ENCODE measurements at regions not wholly inside any gene's neighbourhood (a gene's known extent, or its start where the extent isn't known, plus 50 kb on each side); places are given as distances from the start of the nearest gene placed in this dataset.

DNA sequence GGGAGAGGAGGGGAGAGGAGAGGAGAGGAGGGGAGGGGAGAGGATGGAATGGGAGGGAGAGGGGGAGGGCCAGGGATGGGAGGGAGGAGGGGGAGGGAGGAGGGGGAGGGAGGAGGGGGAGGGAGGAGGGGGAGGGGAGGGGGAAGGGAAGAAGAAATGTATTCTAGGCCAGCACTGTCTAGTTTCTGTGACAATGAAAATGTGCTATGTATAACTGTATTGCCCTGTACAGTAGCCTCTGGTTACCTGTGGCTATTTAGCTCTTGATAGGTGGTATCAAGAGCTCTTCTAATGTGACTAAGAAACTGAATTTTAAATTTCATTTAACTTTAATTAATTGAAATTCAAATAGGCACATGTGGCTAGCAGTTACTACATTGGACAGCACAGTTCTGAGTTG lies 143.1 kb downstream of the BTC start:
- DNase-seq, result no peak

DNA sequence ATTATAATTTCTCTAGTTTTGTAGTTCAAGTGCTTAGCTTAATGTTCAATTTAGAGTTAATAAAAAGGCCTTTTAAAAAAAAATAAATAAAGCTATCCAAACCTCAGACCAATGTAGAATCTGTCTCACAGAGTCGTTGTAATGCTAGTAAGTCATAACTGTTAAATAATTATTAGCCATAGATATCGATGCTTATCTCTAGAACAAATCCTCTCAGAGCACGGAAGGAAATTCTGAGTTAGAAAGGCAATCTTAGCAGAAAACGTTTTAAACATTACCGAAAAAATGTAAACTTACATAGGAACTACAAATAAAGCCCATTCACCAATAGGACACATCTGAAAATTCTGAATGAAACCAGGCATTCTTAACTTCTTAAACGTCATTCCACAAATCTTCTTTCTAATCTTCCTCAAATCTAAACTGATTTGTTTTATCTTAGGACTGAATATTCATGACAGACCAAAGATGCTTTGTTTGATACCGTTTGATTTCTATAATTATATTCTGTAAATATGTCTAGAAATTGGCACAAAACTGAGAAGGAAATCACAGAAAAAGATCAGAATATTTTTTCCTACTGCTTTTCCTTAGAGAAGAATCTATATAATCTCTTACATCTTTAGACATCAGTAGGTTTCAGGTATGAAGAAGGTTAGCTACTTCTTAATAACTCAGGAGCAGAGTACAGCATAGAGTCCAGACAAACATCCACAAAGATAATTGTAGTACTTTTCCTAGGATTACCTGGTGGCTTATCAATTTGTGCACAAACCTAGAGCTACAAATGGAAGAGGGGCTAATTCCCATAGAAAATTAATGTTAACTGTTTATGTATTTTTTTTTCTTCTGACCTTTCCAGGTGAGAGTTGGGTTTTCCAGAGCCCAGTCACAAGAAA lies 140.7 kb downstream of the BTC start:
- DNase-seq, result no peak

DNA sequence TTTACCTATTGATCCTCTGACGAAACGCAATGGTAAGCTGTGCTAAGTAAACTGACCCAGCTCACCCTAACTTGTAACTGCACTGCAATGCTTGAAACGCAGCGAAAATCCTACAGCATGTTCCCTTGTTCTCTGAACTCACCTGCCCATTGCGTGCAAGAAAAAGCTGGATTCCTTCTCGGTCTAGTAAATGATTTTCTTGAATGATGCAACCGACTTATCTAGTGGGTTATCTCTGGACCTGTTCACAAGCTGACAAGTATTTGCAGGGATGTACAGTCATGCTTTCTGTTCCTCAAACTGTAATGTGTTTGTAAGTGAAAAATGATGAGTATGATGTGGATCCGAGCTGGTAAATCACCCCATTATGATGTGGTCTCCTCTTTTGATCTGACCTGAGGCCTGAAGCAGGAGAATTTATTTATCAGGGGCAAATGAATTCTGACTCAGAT lies 140.1 kb downstream of the BTC start:
- no peak for DNase-seq

DNA sequence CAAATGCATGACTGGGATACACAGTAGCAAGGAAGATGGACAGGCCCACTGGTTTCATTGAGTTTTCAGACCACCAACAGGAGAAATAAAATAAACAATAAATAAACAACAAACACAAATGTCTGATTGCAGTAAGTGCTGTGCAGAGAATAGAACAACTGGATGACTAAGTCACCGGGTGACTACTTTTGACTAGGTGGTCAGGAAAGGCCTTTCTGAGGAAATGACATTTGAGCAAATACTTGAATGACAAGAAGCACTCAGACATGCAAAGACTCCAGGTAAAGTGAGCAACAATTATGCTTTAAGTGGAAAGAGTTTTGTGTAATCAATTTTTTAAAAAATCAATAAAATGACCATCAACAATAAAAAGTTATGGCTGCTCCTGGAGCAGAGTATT lies 137.7 kb downstream of the BTC start:
- no peak for DNase-seq

DNA sequence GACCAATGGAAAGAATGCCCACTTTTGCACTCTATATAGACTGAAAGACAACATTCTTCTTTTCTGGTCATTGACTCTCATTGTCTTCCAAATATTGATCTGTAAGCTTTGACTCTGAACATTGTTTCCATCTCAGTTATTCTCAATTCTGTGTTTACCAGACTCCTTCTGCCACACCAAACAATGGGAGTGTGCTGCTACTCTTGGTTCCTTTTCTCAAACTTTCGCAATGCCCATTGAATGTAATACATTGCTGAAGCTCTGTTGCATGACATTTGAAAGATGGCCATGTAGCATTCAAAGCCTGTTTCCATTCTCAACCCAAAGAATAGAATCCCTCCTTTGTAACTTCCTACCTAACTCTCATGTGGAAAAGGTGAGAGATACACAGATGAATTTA lies 136.2 kb downstream of the BTC start:
- no peak for DNase-seq

DNA sequence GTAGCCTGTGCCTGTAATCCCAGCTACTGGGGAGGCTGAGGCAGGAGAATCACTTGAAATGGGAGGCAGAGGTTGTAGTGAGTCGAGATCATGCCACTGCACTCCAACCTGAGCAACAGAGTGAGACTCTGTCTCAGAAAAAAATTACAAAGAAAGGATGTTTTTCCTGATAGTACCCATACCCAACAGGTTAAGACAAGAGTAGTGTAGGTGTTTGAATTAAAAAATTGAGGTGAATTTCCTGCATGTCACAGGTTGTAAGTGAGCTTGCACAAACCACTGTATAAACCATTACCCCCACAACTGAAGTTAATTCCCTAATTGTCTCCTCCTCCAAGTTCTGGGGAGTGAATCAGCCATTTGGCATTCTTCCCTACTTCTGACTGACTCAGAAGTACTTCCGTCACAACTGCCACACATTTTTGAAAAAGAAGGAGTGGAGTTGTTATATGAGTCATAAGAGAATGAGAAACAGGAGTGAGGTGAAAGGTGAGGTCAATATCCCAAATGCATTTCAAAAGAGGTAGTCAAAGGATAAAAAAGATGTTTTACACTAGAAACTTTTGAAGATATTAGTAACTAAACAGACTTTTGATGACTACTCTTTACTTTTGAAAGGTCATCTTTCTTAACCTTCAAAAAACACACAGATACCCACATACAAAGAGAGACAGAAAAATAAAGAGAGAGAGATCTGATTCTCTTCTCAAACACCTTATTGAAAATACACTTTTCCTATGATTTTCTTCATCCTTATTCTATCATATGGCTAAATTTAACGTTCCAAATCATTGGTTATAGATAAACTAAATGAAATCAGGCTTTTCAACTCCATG lies 134.5 kb downstream of the BTC start:
- no peak for DNase-seq

DNA sequence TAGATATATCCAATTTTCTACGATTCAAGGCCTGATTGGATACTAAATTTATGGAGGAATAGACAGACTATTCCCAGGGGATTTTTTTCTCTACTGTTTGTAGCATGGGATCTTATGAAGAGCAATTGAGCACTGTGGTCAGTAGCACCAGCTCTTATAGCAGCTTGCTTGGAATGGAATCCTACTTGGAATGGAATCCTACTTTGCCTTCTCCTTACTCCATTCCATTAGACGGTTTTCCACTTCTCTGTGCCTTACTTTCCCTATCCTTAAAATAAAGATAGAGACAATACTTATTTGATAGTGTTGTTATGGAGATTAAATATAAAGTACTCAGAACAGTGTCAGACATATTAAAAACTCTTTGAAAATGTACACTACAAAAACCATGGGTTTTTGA lies 133.5 kb downstream of the BTC start:
- no peak for DNase-seq

DNA sequence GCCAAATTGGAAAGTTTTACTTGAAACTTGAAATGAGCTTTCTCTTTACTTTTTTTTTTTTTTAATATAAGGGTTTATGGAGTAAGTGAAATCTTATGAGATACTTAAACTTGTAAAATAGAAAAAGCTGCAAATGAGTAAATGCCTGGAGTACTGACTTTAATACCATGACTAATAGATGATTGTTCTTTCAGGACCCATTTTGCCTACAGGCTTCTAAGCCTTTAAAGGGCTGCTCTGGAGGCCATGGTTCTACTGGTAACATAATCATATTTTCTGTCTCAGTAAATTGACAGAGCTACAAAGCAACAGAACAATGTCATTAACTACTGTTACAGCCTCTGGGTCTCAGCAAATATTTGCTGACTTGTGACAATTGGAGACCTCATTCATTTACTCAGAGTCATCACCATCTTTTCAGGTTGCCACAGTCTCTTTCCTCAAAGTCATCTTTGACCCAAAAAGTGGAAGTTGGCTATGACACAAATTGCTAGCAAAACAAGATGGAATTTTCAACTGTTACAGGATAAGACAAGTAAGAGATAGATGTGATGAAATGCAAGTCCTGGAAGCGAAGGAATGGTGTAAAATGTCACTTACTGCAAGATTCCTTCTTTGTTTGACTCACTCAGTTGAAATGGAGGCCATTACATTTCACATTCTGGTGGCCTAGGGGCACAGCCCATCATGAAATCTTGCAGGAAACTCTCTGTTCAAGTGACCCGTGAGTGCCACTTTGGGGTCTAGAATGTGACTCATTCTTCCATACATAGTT lies 132.7 kb downstream of the BTC start:
- DNase-seq, result no peak

DNA sequence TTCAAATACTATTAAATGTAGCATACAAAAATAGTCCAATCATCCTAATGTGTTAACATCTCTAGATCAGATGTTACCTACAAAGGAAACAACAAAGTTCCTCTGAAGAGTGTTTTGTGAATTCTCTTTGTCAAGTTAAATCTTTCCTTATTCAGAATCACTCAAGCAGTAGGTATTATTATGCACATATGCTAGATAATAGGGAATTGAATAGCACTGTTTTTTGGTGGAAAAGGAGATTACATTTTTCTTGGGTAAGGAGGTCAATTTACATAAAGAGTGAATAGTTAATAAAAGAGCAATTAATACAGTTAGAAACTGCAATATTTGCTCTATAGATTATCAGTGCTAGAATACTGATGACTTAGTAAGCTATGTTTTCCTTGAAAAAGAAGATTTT lies 130.7 kb downstream of the BTC start:
- DNase-seq, result no peak

DNA sequence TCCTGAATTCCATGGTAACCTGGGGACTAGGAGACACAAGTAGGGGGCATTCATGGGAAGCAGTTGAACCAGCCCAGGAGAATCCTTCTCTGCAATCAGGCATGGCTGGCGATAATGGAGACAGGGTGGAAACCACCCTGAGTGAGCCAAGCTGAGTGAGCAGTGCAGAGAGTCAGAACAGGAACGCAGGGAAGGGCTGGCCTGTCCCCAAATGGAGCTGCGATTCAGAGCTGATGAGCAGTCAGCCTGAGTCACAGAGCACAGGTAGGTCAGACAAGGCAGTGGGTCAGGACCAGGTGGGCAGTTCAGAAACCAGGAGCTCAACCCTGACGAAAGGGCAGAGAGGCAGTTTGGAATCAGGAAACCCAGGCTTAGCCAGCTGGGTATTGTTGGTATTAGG lies 129.0 kb downstream of the BTC start:
- no peak for DNase-seq

DNA sequence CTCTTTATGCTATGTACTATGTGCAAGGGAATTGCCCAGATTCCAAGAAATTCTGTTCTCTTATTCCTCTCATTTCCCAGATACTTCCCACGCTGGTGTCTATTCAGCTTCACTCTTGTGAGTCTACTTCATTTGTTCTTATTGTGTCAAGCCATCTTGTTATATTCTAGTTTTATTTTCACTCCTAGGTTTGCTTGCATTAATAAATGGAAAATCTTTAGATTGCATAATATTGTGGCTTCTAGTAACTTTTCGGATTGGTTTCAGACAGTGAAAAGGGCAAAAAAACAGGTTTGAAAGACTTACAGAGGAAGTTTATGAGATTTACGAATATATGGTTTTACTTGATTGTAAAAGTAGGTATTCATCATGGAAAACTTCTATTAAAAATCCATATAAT lies 128.4 kb downstream of the BTC start:
- no peak for DNase-seq

DNA sequence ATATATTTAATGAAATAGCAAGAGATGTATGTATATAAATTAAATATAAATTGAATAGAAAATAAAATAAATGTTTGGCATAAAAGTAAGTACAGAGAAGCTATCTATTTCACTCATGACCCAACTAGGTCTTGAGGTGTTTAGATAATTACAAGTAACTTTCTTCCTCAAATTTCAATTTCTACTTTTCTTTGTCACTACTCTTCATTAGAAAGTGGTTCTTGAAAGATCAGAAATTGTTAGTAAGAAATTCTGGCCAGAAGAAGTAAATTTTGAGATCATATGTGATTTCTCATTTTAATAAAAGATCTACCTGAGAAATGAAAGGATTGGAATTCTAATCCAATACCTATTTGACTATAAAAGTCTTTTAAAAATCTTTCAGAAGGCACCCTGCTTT lies 126.9 kb downstream of the BTC start:
- DNase-seq, result no peak

DNA sequence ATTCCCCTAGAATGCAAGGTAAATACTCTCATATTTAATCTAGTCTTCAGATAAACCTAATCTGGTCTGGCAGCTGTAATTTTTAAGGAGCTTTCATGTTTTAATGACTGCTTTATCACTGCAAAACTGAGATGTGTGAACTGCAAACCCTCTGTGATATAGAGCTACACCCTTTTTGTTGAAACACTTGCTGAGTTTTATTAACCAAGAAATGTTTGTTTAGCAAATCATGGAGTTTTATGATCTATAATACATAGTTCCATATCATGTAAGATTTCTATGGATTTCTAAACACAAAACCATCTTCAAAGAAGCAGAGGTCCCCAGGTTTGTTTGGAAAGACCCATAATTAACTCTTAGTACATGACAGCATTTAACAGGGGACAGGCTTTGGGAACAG lies 126.4 kb downstream of the BTC start:
- no peak for DNase-seq

DNA sequence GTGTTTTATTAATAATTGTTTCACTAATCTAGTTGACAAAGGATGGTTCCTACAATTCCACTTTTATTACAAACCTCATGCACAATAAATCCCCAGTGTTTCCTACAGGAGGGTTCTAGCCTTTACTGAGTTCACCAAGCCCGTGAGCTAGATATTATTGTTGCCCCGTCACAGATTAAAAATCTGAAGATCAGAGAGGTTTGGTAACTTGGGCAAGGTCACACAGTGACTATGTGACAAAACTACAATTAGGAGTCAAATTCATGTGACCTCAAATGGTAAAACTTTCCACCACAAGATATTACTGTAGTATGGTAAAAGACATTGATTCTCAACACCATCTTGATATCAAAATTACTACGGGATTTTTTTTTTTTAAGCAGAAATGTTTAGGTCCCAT lies 124.6 kb downstream of the BTC start:
- no peak for DNase-seq

DNA sequence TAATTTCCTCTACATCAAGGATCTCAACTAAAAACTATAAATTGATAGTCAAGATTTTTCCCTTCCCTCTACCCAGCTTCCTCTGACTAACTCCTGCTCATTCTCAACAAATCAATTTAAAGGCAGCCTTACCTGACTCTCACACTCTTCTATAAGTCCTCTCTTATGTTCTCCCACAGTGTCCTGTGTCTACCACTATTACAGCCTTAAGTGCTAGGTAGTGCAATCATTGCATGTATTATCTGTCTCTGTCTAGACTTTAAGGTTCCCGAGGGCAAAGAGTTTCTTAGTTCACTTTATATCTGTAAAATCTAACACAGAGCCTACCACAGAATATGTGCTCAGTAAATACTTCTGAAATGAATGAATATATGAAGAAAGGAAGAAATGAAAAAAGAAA lies 123.7 kb downstream of the BTC start:
- DNase-seq, result no peak

DNA sequence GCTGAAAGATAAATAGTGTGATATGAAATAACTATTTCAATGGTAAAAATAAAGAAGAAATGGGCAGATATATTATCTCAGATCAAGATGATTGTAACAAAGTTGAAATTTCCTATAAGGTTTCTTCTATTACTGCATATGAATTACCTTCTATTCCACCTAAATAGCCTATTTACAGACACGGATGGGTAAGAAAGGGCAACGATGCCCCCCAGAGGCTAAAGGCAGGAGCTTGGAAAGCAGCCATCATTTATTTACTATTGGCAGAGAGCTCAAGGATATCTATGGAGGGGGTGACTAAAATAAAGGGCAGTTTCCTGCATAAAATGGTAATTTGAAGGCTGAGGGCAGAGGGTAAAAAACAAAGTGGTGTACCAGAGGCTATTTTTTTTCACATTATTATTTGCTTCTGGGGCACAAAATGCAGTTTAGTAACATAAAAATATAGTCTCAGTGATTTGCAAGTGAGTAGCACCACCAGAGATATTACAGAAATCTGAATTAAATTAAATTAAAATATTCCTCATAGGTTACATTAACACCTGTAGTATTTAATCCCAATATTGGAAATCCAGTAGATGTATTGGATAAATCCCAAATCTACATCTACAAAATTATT lies 123.1 kb downstream of the BTC start:
- no peak for DNase-seq

DNA sequence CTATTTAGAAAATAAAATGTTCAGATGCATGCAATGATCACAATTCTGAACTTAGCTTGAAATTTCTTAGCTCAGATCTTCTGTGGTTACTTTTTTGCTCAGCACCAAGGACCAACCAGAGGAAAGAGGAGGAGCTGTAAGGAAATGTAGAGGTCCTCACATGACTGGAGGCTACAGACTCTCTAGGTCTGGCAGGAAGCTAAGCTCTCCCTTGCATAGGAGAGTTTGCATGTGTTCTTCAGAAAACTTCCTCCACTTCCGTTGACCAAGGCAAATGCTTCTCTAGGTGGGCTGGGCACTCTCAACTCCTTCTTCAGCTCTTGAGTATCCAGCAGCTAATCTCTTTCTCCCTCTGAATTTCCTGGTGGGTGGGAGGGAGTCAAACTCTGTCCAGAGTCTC lies 119.6 kb downstream of the BTC start:
- DNase-seq, result no peak

DNA sequence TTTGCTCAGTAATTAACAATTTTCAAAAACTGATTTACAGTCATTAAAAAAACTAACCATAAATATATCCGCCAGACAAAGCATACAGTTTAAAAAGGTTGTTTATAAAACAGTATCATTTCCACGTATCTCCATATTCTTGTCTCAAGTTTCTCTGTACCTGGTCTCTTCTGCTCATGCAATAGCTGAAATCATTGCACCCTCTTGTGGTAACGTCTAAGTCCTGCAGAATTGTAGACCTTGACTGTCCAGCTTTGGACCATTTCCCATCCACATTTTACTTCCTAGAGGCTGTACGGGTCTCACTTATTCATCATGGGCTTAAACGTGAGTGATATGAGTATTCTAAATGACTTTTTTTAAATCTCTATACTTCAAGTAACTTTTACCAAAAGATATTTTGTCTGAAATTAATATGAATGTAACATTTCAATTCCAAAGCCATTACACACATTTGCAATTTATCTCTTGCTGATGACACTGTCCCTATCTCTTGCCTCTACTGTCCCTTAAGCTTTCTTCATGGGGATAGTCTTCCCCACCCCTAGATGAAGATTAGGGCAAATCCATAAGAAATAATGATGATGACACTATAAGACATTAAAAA lies 118.5 kb downstream of the BTC start:
- no peak for DNase-seq

DNA sequence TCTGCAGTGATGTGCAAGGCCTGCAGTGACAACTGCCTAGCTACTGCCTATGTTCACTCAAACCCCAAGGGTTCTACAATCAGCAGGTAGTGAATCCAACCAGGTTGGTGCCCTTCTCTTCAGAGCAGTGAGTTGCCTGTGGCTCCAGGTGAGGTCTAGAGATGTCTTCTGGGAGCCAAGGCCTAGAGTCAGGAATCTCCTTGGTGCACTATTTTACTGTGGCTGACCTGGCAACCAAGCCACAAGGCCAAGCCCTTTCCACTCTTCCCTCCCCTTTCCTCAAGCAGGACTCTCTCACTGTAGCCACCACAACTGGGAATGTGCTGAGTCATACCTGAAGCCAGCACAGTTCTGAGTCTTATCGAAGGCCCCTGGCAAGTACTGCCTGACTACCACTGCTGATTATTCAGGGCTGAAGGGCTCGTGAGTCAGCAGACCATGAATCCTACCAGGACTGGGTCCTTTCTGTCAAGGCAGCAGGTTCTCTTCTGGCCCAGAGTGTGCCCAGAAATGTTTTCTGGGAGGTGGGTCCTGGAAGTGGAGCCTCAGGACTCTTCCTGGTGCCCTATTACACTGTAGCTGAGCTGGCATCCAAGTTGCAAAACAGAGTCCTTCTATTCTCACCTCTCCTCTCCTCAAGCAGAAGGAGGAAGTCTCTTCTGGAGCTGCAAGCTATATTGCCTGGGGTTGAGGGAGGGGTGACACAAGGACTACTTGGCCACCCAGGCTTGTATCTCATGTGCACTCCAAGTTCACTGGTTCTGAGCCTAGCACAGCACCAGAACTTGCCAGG lies 111.6 kb downstream of the BTC start:
- no peak for DNase-seq

DNA sequence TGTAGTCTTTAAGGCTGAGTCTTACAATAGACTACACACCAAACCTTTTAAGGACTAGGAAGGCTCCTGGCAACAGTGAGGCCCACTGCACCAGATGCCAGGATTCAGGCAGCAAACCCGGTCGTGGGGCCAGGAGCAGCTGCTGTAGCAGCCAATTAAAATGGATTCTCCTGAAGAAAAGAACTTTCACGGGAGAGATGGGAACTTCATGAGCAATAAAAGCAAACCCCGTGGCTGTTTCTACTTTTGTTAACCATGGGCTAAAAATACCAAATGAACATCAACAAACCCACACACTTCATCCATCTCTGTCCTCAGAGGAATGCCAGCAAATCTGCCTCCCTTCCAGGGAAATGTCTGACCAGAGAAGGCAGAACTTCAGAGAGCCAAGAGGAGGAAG lies 101.4 kb downstream of the BTC start:
- no peak for DNase-seq

Measured in C1 segment of cervical spinal cord (tissue), 14 donors.